Vagina (tissue), 2 donors: ENCODE measurements at regions not wholly inside any gene's neighbourhood (a gene's known extent, or its start where the extent isn't known, plus 50 kb on each side); places are given as distances from the start of the nearest gene placed in this dataset.

ENCODE experiments used
- CTCF ChIP-seq, 3 experiments: fragments of 450-650 bp in 2 of 3; fragments of 200-600 bp in 1 of 3; sonication (generic) in 1 of 3; IDR thresholded peaks; one replicate each; pipeline ENCODE4 v1.5.1; 2017 to 2019; ENCODE audit warnings: antibody characterized with exemption in 3 of 3, mild to moderate bottlenecking in 2 of 3, moderate library complexity in 2 of 3
- POLR2A ChIP-seq, 2 donors: fragments of 450-650 bp; IDR thresholded peaks; one replicate each; pipeline ENCODE4 v1.6.1; 2017; ENCODE audit warnings: antibody characterized with exemption in 2 of 2, mild to moderate bottlenecking in 2 of 2, moderate library complexity in 2 of 2
- POLR2AphosphoS5 ChIP-seq, 2 donors: sonication (generic); formaldehyde crosslinking; IDR thresholded peaks; one replicate each; pipeline ENCODE4 v1.9.0; 2017; ENCODE audit warnings: antibody characterized with exemption in 2 of 2, mild to moderate bottlenecking in 2 of 2, low read depth in 1 of 2; ENCODE audit not compliant: insufficient read depth in 1 of 2

- TF ChIP-seq POLR2A (IDR thresholded peaks at IDR 0.05): no peak
- TF ChIP-seq CTCF (IDR thresholded peaks at IDR 0.05): no peak
- no peak for TF ChIP-seq POLR2AphosphoS5 (IDR thresholded peaks at IDR 0.05; ENCODE audit: insufficient read depth in 1 of 2, low read depth in 1 of 2)
Measured at GRCh38 chr14:30131581-30132097, 204.0 kb upstream of the PRKD1 start.
